GM18873 (cell line): ENCODE measurements at regions not wholly inside any gene's neighbourhood (a gene's known extent, or its start where the extent isn't known, plus 50 kb on each side); places are given as distances from the start of the nearest gene placed in this dataset.

Experiments used
- ATAC-seq: cut with Tn5 transposase; IDR thresholded peaks from one replicate; pipeline ENCODE4 v1.9.1; 2021; ENCODE audit warnings: mild to moderate bottlenecking, moderate library complexity, moderate number of reproducible peaks; ENCODE audit not compliant: unreplicated experiment, low FRiP score

DNA sequence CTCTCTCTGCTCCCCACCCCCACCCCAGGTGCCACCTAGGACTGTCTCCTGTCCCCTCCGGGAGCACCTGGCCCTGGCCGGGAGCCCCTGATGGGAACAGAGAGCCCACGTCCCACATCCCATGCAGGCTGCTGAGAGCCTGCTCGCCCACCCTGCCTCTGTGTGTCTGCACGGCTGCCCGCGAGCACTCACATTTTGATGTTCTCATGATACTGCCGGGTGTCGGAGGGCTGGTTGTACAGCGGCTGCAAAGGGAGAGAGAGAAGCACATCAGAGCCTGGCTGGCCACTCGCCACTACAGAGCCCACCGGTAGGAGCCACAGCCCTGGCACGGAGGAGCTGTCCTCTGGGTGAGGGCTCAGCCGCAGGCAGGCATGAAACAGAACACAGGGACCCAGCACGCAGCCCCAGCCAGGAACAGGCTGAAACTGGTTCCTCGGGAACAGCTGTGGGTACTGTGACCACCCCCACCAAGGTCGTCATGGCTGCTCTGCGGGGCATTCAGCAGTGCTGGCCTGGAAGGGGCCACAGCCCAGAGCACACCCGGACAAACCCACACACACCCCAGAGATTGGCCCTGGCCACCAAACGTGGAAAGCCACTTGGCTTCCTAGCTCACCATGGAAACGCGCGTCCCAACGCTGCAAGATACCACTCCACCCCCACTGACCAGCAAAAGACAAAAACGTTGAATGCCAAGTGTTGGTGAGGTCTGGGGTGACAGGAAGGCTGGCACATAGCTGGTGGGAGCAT, 117.6 kb downstream of the NCOR2 start:
- ATAC-seq: no peak

GRCh38 chr12:124448955-124449622, 118.3 kb downstream of the NCOR2 start:
- ATAC-seq: no peak

DNA sequence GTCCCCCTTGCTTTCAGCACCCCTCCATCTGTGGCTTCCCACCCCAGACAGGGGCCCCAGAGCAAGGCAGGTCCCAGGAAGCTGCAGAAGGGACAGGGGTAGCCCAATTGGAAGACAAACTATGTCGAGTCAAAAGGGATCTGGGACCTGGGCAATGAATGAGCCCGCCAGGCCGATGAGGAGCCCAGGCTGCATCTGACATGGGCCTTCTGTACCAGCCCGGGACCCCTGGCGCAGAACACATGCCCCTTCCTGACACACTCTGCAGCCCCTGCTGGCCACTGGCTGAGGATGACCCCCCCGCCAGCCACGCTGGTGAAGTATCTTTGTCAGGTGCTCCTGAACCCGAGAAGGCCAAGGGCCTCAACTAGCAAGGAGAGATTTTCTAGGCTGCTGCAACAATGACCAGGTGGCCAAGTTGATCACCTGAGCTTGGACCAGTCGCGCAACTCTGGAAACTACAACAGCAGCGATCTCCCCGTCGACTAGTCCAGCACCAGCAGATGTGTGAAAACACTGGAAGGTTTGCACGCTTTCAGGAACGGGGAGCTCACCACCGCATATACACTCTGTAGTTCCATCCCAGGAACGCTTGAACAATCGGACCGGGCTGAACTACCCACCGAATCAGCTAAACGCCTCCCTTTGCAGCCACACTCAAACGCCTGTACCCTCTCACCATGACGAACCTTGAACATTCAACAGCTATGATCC, 119.0 kb downstream of the NCOR2 start:
- ATAC-seq: no peak

GRCh38 chr12:124446364-124446763, 121.0 kb downstream of the NCOR2 start:
- ATAC-seq: no peak

- no peak for ATAC-seq
Observed at GRCh38 chr12:124445826-124446225, 121.6 kb downstream of the NCOR2 start.

- no peak for ATAC-seq
Observed at GRCh38 chr12:124445121-124445718, 122.2 kb downstream of the NCOR2 start.

GRCh38 chr12:124443931-124444712, 123.3 kb downstream of the NCOR2 start:
- ATAC-seq: no peak

GRCh38 chr12:124442772-124443445, 124.5 kb downstream of the NCOR2 start:
- ATAC-seq: no peak

GRCh38 chr12:124442281-124442680, 125.1 kb downstream of the NCOR2 start:
- no peak for ATAC-seq

- no peak for ATAC-seq
Observed at GRCh38 chr12:124441443-124442194, 125.8 kb downstream of the NCOR2 start.

GRCh38 chr12:124440841-124441381, 126.5 kb downstream of the NCOR2 start:
- no peak for ATAC-seq

DNA sequence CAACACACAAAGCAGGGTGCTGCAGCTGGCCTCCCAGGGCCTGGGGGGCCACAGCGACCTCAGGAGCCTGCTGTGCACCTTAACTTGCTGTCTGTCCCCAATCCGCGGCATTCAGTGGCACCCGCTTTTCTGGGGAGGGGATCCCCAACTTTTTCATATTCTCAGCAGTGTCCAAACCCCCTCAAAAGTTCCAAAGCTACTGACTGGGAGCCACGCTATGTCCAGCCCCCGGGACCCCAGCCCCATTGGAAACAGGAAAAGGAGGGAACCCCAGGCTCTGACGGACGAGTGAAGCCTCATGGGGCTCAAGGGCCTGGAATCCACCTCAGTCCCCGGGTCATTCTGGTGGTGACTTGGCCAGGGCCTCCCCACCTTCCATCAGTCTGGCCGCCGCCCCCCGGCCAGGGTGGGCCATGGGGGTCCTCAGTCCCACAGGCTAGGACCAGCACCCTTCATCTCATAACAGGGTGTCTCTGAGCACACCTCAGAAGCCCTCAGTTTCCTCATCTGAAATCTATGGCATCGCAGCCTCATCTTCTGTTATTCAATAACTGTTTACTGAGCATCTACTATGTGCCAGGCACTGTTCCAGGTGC, 127.3 kb downstream of the NCOR2 start:
- no peak for ATAC-seq

GRCh38 chr12:124438437-124439056, 128.9 kb downstream of the NCOR2 start:
- no peak for ATAC-seq

DNA sequence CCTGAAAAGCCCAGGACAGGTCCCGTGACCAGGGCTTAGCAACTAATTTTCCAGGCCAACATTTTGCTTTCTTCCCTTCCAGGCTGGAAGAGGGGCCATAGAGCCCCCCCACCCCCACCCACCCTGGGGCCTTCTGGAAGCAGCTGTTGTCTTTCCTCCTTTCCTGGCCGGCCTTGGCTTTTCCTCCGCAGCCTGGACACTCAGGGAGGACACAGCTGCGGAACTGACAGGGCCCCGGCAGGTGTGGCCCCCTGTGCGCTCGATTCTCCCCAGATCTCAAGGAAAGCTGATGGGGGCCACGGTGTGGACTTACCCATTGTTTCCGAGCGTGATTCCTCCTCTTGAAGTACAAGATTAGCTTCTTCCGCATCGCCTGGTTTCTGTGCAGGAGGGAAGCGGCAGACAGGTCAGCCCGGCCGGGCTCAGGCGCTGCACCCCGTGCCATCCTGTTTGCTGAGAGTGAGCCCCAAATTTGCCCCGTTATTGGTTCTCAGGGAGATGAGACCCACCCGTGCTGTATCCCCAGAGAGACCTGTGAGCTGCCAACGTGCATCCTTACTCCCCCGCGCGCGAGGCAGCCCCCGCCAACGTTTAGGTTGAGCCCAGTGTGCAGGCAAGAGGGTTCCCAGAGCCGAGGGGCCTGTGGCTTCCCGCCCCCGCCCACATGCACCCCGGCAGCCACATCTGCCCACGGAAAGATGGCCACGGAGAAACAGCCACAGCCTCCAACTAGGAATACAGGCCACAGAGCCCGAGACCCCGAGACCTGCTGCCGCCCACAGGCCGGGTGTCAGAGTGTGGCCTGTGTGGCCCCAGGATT, 129.6 kb downstream of the NCOR2 start:
- no peak for ATAC-seq

GRCh38 chr12:124437121-124437520, 130.3 kb downstream of the NCOR2 start:
- no peak for ATAC-seq

- ATAC-seq: no peak
Observed at GRCh38 chr12:124436366-124436765, 131.0 kb downstream of the NCOR2 start.

DNA sequence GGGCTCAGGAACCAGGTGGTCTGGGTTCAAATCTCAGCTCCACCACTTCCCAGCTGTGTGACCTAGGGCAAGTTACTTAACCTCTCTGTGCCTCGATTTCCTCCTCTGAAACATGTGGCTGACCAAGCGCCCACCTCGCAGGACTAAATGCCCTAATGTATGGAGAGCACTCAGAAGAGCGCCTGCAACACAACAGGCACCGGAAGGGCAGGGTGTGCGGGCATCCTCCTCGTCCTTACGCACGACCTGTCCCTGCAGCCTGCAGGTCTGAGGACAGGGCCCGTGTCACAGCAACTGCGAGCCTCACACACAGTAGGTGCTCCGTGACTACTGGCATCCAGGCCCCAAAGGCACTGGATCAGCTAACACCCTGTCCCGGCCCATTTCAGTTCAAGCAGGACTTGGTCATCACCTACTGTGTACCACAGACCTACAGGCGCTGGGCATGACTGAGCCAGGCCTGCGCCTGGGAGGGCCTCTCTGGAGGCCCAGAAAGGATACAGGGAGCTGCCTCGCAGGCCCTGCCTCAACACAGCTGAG, 131.5 kb downstream of the NCOR2 start:
- ATAC-seq: no peak
